Osteocyte (in vitro differentiated cells): ENCODE measurements at regions not wholly inside any gene's neighbourhood (a gene's known extent, or its start where the extent isn't known, plus 50 kb on each side); places are given as distances from the start of the nearest gene placed in this dataset.

Source experiments
- DNase-seq: peaks from one replicate; pipeline ENCODE4 v3.0.0; 2021; ENCODE audit warnings: mixed read lengths; ENCODE audit not compliant: unreplicated experiment; ENCODE audit errors: extremely low spot score
- H3K27ac Mint-ChIP-seq: one replicate; pipeline ENCODE4 v1.8.0; 2021; ENCODE audit warnings: mild to moderate bottlenecking, mixed read lengths; ENCODE audit not compliant: unreplicated experiment
- H3K27me3 Mint-ChIP-seq: one replicate; pipeline ENCODE4 v1.8.0; 2021; ENCODE audit warnings: mixed read lengths; ENCODE audit not compliant: unreplicated experiment
- H3K36me3 Mint-ChIP-seq: one replicate; pipeline ENCODE4 v1.8.0; 2021; ENCODE audit warnings: mixed read lengths; ENCODE audit not compliant: unreplicated experiment
- H3K4me1 Mint-ChIP-seq: one replicate; pipeline ENCODE4 v1.8.0; 2021; ENCODE audit warnings: mixed read lengths; ENCODE audit not compliant: unreplicated experiment
- H3K4me3 Mint-ChIP-seq: one replicate; pipeline ENCODE4 v1.8.0; 2021; ENCODE audit warnings: mild to moderate bottlenecking, moderate library complexity, mixed read lengths; ENCODE audit not compliant: unreplicated experiment
- H3K9me3 Mint-ChIP-seq: one replicate; pipeline ENCODE4 v1.8.0; 2021; ENCODE audit warnings: mixed read lengths; ENCODE audit not compliant: unreplicated experiment
- TF ChIP-seq, protein P1 (sequence below): fragments of 200-600 bp; sonication (generic); IDR thresholded peaks from 2 replicates; pipeline ENCODE4 v1.5.0; 2021; ENCODE audit warnings: antibody characterized with exemption, mild to moderate bottlenecking, moderate library complexity

DNA sequence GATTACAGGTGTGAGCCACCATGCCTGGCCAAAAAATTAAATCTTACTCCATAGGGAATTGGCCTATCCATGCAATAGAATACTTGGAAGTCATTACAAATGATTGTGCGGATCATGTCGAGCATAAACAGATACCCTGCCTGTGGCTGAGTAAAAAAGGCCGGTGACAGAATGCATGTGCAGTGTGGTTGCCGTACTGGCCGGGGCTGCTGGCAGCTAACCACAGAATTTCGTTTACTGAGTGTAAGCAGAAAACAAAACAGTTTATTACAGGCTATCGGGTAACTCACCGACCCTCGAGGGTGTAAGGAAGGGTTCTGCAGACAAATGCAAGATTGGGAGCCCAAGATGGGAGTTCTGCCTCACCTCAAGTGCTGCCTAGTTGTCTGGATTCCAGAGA is 127.7 kb downstream of the ZIC5 start:
- Mint-ChIP-seq H3K4me3 (no peak overlapping the region), H3K9me3 (no peaks in the 10 kb centered on the region), H3K4me1 (no peaks in the 10 kb centered on the region), H3K27me3 (peaks cover 19% of the 10 kb centered on the region), H3K27ac (no peak overlapping the region), H3K36me3 (no peaks in the 10 kb centered on the region)
- TF ChIP-seq, protein P1, sequence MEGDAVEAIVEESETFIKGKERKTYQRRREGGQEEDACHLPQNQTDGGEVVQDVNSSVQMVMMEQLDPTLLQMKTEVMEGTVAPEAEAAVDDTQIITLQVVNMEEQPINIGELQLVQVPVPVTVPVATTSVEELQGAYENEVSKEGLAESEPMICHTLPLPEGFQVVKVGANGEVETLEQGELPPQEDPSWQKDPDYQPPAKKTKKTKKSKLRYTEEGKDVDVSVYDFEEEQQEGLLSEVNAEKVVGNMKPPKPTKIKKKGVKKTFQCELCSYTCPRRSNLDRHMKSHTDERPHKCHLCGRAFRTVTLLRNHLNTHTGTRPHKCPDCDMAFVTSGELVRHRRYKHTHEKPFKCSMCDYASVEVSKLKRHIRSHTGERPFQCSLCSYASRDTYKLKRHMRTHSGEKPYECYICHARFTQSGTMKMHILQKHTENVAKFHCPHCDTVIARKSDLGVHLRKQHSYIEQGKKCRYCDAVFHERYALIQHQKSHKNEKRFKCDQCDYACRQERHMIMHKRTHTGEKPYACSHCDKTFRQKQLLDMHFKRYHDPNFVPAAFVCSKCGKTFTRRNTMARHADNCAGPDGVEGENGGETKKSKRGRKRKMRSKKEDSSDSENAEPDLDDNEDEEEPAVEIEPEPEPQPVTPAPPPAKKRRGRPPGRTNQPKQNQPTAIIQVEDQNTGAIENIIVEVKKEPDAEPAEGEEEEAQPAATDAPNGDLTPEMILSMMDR, result no peak
- no peak for DNase-seq

DNA sequence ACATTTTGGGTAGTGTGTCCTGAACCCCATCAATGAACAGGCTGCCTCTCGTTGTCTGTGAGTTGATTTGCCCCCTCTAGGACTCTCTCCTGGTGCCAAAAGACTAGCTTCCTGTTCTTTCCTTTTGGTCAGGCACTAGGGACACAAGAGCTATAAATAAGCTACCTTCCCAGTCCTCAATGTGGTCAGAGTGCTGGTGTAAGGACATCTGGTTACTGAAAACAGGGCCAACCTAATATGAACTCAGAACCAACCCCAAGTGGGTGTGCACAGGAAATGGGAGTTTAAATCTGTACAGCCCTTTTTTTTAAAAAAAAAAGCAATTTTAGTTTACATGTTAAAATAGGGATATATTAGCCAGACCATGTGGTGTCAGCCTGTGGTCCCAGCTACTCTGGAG is 129.2 kb downstream of the ZIC5 start:
- no peak overlapping the region for H3K4me3 Mint-ChIP-seq

DNA sequence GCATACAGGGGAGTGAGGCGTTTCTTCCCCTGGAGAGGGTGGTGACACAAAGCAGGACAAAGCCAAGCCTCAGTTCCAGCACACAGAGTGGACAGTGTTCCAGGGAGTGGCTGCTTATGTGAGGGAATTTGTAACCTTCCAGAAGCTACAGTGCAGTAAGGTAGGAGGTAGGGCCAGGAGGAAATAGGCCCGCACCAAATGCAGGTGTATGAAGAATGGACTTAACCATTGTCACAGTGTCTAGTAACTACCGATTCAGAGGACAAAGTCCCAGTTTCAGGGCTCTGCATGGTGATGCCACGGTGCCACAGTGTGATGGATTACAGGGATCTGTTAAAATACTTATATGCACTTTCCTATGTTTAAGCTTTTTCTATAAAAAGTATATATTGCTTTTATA is 135.3 kb downstream of the ZIC5 start:
- DNase-seq, result no peak
- peaks cover 15% of the 10 kb centered on the region for H3K27me3 Mint-ChIP-seq
- TF ChIP-seq, protein P1, result no peak
- no peak overlapping the region for H3K4me3 Mint-ChIP-seq
- no peak overlapping the region for H3K27ac Mint-ChIP-seq
- no peaks in the 10 kb centered on the region for H3K9me3 Mint-ChIP-seq
- H3K36me3 Mint-ChIP-seq, result no peaks in the 10 kb centered on the region
- no peaks in the 10 kb centered on the region for H3K4me1 Mint-ChIP-seq

More for the DNA sequence above, 129.2 kb downstream of the ZIC5 start:
- Mint-ChIP-seq H3K36me3 (no peaks in the 10 kb centered on the region), H3K4me1 (no peaks in the 10 kb centered on the region), H3K27ac (no peak overlapping the region), H3K27me3 (peaks cover 14% of the 10 kb centered on the region), H3K9me3 (no peaks in the 10 kb centered on the region)
- TF ChIP-seq, protein P1, result no peak
- no peak for DNase-seq

DNA sequence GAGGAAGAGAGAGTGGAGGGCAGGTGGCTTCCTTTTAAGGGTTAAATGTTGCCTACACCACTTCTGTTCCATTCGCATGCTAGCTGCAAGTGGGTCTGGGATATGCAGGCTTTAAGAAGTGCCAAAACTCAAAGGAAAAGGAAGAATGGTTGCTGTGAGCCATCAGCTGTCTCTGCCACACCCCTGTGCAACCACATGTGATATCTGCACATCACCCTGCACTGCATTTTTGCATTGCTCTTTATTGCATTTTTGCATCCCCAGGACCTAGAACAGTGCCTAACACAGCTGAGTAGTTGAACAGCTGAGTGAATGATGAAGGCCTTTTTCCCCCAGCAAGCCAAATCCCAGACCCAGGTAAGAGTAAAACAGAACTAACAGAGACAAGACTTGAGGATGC is 136.1 kb downstream of the ZIC5 start:
- TF ChIP-seq, protein P1, result no peak
- Mint-ChIP-seq H3K36me3 (no peaks in the 10 kb centered on the region), H3K4me1 (no peaks in the 10 kb centered on the region), H3K27ac (no peak overlapping the region), H3K4me3 (no peak overlapping the region), H3K27me3 (peaks cover 21% of the 10 kb centered on the region), H3K9me3 (no peaks in the 10 kb centered on the region)
- no peak for DNase-seq

DNA sequence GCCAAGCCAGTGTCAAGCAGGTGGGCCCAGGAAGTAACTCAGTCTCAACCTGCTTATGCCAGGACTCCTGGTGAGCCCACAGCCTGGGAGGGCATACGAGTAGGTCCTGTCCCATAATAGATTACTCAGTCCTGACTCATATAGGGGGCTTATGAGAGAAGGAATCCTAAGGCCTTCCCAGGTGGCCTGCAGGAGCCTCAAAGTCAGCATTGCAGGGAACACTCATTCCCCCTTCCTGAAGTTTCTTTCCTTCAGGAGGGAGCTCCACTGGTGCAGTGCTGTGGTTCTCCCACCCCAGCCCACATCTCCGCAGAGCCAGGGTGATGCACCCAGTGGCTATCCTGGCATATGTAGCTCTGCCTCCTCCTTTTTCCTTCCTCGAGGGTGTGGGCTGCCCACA is 137.3 kb downstream of the ZIC5 start:
- no peaks in the 10 kb centered on the region for H3K9me3 Mint-ChIP-seq

More for the DNA sequence above, 137.3 kb downstream of the ZIC5 start:
- H3K4me3 Mint-ChIP-seq, result no peak overlapping the region
- DNase-seq, result no peak
- H3K27me3 Mint-ChIP-seq, result peaks cover 23% of the 10 kb centered on the region
- TF ChIP-seq, protein P1, result no peak
- no peak overlapping the region for H3K27ac Mint-ChIP-seq
- H3K4me1 Mint-ChIP-seq, result no peaks in the 10 kb centered on the region
- H3K36me3 Mint-ChIP-seq, result no peaks in the 10 kb centered on the region
